ENCODE measurements at regions not wholly inside any gene's neighbourhood (a gene's known extent, or its start where the extent isn't known, plus 50 kb on each side); places are given as distances from the start of the nearest gene placed in this dataset.

- TF ChIP-seq CTCF (conservative IDR thresholded peaks at IDR 0.05; ENCODE audit: low read depth, low read length) (no peak), EZH2 (IDR thresholded peaks at IDR 0.05; ENCODE audit: borderline replicate concordance, low read depth, low read length, poor library complexity, severe bottlenecking) (no peak)
Measured at GRCh38 chr21:29454179-29454578, 155.5 kb downstream of the BACH1 start.

Data from A673 (cell line).